PFSK-1 (cell line): ENCODE measurements at regions not wholly inside any gene's neighbourhood (a gene's known extent, or its start where the extent isn't known, plus 50 kb on each side); places are given as distances from the start of the nearest gene placed in this dataset.

Source experiments
- SIN3A ChIP-seq: IDR thresholded peaks from 2 replicates; pipeline ENCODE4 v1.6.1; 2012; ENCODE audit warnings: mild to moderate bottlenecking, low read length, moderate library complexity, borderline replicate concordance; ENCODE audit not compliant: insufficient read depth
- TAF1 ChIP-seq: IDR thresholded peaks from 2 replicates; pipeline ENCODE4 v1.6.1; 2012; ENCODE audit warnings: low read length, control low read depth, borderline replicate concordance; ENCODE audit not compliant: insufficient read depth
- TF ChIP-seq, protein P1 (sequence below), 2 experiments: IDR thresholded peaks; 2 replicates each; pipeline versions ENCODE4 v1.6.1 to v1.8.0; 2011 to 2012; ENCODE audit warnings: low read depth in 2 of 2, low read length in 2 of 2, control low read depth in 1 of 2, inconsistent platforms in 1 of 2, mild to moderate bottlenecking in 1 of 2, moderate library complexity in 1 of 2; ENCODE audit not compliant: insufficient read depth in 1 of 2

DNA sequence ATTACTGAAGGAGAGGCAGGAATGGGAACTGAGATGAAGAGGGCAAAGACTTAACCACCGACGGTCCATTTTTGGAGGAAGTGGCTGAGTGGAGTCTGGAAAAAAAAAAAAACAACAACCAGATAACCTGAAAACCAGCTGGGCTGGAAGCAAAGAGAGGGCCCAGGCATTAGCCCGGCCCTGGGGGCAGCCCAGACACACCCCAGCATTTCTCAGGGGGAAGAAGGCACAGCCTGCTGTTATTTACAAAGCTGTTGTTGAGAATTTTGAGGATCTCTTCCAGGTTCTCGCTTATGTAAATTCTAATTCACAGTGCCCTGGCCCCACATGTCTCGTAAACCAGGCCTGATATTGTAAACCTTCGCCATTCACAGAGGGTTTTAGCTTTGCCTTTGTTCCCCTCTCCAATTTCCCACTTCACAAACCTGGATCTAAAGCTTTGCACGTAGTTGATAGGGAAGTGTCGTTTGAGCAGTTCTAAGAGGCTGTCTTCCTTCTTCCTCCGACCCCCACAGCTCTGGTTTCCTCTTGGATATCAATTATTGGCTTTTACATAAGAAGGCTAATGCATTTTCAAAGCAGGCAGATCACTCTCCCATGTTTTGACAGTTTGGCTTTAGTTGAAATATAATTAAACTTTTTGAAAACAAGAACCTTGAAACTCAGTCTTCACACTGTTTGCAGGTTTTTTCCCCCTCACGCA, 161.8 kb upstream of the IRF2BP2 start:
- TF ChIP-seq SIN3A (no peak), TAF1 (no peak)
- TF ChIP-seq, protein P1, sequence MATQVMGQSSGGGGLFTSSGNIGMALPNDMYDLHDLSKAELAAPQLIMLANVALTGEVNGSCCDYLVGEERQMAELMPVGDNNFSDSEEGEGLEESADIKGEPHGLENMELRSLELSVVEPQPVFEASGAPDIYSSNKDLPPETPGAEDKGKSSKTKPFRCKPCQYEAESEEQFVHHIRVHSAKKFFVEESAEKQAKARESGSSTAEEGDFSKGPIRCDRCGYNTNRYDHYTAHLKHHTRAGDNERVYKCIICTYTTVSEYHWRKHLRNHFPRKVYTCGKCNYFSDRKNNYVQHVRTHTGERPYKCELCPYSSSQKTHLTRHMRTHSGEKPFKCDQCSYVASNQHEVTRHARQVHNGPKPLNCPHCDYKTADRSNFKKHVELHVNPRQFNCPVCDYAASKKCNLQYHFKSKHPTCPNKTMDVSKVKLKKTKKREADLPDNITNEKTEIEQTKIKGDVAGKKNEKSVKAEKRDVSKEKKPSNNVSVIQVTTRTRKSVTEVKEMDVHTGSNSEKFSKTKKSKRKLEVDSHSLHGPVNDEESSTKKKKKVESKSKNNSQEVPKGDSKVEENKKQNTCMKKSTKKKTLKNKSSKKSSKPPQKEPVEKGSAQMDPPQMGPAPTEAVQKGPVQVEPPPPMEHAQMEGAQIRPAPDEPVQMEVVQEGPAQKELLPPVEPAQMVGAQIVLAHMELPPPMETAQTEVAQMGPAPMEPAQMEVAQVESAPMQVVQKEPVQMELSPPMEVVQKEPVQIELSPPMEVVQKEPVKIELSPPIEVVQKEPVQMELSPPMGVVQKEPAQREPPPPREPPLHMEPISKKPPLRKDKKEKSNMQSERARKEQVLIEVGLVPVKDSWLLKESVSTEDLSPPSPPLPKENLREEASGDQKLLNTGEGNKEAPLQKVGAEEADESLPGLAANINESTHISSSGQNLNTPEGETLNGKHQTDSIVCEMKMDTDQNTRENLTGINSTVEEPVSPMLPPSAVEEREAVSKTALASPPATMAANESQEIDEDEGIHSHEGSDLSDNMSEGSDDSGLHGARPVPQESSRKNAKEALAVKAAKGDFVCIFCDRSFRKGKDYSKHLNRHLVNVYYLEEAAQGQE (IDR thresholded peaks at IDR 0.05; ENCODE audit: insufficient read depth in 1 of 2, low read depth in 2 of 2, low read length in 2 of 2), result no peak
